ENCODE measurements at regions not wholly inside any gene's neighbourhood (a gene's known extent, or its start where the extent isn't known, plus 50 kb on each side); places are given as distances from the start of the nearest gene placed in this dataset.

GRCh38 chr6:133070410-133071043 is 170.6 kb upstream of the EYA4 start:
- H2BK20ac ChIP-seq (ENCODE audit: low read length): no peak overlapping the region
- H2AFZ ChIP-seq (ENCODE audit: low read length): peak overlapping the region; percentile 58; the same call in 1 of the 2 replicates
- H4K20me1 ChIP-seq (replicated peaks in 1 of 2; ENCODE audit: control insufficient read depth in 1 of 2, insufficient read depth in 2 of 2, low read length in 2 of 2): no peaks in the 10 kb centered on the region
- H3K14ac ChIP-seq (ENCODE audit: insufficient read length): no peak overlapping the region
- FAIRE-seq (no peak), DNase-seq (ENCODE audit: low read depth in 1 of 2, low spot score in 2 of 2) (no peak)
- no peaks in the 10 kb centered on the region for H3K79me2 ChIP-seq (ENCODE audit: control insufficient read depth in 1 of 2, insufficient read depth in 2 of 2, low read length in 2 of 2)
- H3K9me3 ChIP-seq (ENCODE audit: insufficient read depth in 2 of 2, low read depth in 1 of 2, low read length in 1 of 2): no peaks in the 10 kb centered on the region
- no peak overlapping the region for H3K18ac ChIP-seq (ENCODE audit: extremely low read depth, low read length)
- no peak overlapping the region for H3K4me2 ChIP-seq (ENCODE audit: insufficient read depth in 1 of 2, low read depth in 2 of 2, low read length in 2 of 2)
- H2AK5ac ChIP-seq (ENCODE audit: low read depth, low read length): no peak overlapping the region
- H3K23me2 ChIP-seq (ENCODE audit: low read depth, low read length): no peaks in the 10 kb centered on the region
- H3K27me3 ChIP-seq (replicated peaks in 1 of 4; ENCODE audit: control insufficient read depth in 3 of 4, extremely low read depth in 1 of 4, insufficient read depth in 3 of 4, low read length in 3 of 4): no peaks in the 10 kb centered on the region
- H3K36me3 ChIP-seq (ENCODE audit: control insufficient read depth in 2 of 4, insufficient read depth in 4 of 4, low read length in 3 of 4): no peaks in the 10 kb centered on the region
- no peak overlapping the region for H4K8ac ChIP-seq (ENCODE audit: extremely low read depth, insufficient read depth, low read length)
- H2BK15ac ChIP-seq (ENCODE audit: low read length): no peak overlapping the region
- H3K9ac ChIP-seq (replicated peaks in 1 of 4; ENCODE audit: extremely low read depth in 1 of 4, low read depth in 3 of 4, low read length in 3 of 4): no peak overlapping the region
- no peak overlapping the region for H4K91ac ChIP-seq (replicated peaks; ENCODE audit: insufficient read length, low read length)
- H2BK12ac ChIP-seq (ENCODE audit: low read depth, low read length): no peak overlapping the region
- no peak overlapping the region for H4K5ac ChIP-seq (ENCODE audit: insufficient read length, low read depth, low read length)
- no peak overlapping the region for H2BK120ac ChIP-seq (replicated peaks; ENCODE audit: low read depth, low read length)
- no peak overlapping the region for H3K27ac ChIP-seq (ENCODE audit: low read depth, low read length)
- CTCF ChIA-PET (ENCODE audit: partially characterized antibody): no interaction called here
- H3K4me3 ChIP-seq (ENCODE audit: extremely low read depth in 1 of 4, insufficient read depth in 2 of 4, low read depth in 3 of 4, low read length in 4 of 4): no peak overlapping the region
- no peak overlapping the region for H3K23ac ChIP-seq (ENCODE audit: insufficient read length)
- no peak overlapping the region for H2BK5ac ChIP-seq (ENCODE audit: low read depth, low read length)
- H3K4me1 ChIP-seq (replicated peaks in 1 of 4; ENCODE audit: control insufficient read depth in 3 of 4, insufficient read depth in 4 of 4, low read length in 3 of 4): no peaks in the 10 kb centered on the region
- WGBS, 2 experiments (ENCODE audit: extremely low coverage in 1 of 2, insufficient coverage in 1 of 2, insufficient read length in 1 of 2, insufficient replicate concordance in 2 of 2, low coverage in 1 of 2, low lambda C conversion rate in 2 of 2, missing lambda C conversion rate in 1 of 2): 97% methylated on average over 4 of the region's 4 CpGs; no CpG with 5 or more reads in 1 of the 2 experiments
- no peak overlapping the region for H3K56ac ChIP-seq (replicated peaks; ENCODE audit: insufficient read length, low read depth, low read length)
- TF ChIP-seq ATF3 (IDR thresholded peaks at IDR 0.05; ENCODE audit: insufficient read depth, low read depth, low read length) (no peak), SIX5 (IDR thresholded peaks at IDR 0.05; ENCODE audit: low read depth, low read length) (no peak), SIRT6 (IDR thresholded peaks at IDR 0.05; ENCODE audit: low read length) (no peak), SP4 (IDR thresholded peaks at IDR 0.05; ENCODE audit: low read length) (no peak), SP2 (IDR thresholded peaks at IDR 0.05; ENCODE audit: low read length) (no peak), KDM1A (IDR thresholded peaks at IDR 0.05; ENCODE audit: borderline replicate concordance, low read length) (no peak), MAFK (IDR thresholded peaks at IDR 0.05; ENCODE audit: low read depth, low read length) (no peak), POU5F1 (IDR thresholded peaks at IDR 0.05; ENCODE audit: low read depth, low read length) (no peak), CEBPB (IDR thresholded peaks at IDR 0.05; ENCODE audit: low read depth, low read length) (no peak)
- H3K79me1 ChIP-seq (ENCODE audit: low read depth, low read length): no peaks in the 10 kb centered on the region
- no peak overlapping the region for H3K4ac ChIP-seq (replicated peaks; ENCODE audit: insufficient read length, low read depth, low read length)
- POLR2A ChIA-PET (ENCODE audit: partially characterized antibody): no interaction called here

Data from H1 (cell line).